WTC11 (cell line): ENCODE measurements at regions not wholly inside any gene's neighbourhood (a gene's known extent, or its start where the extent isn't known, plus 50 kb on each side); places are given as distances from the start of the nearest gene placed in this dataset.

Experiments
- ATAC-seq: fragments of 200-7000 bp; cut with Tn5 transposase; 2 replicates; pipeline ENCODE4 v1.10.0; 2021; ENCODE audit warnings: mild to moderate bottlenecking, moderate library complexity
- CTCF ChIA-PET: fragments of 300-600 bp; sonication (Branson Sonifier 250); formaldehyde crosslinking; loops from one replicate; lab custom pipeline; 2021; ENCODE audit warnings: antibody characterized with exemption; lab: Charles Lee
- POLR2A ChIA-PET: fragments of 350-600 bp; sonication (Branson Sonifier 250); formaldehyde crosslinking; loops from one replicate; lab custom pipeline; 2021; ENCODE audit warnings: antibody characterized with exemption; lab: Charles Lee
- DNase-seq: peaks from one replicate; pipeline ENCODE4 v3.0.0; 2021; ENCODE audit warnings: low spot score
- H3K27ac Mint-ChIP-seq: 2 replicates; pipeline ENCODE4 v1.8.0; 2021; ENCODE audit warnings: mixed read lengths
- H3K27me3 Mint-ChIP-seq: 2 replicates; pipeline ENCODE4 v1.8.0; 2021; ENCODE audit warnings: low read depth, mild to moderate bottlenecking, moderate library complexity, mixed read lengths
- H3K36me3 Mint-ChIP-seq: 2 replicates; pipeline ENCODE4 v1.8.0; 2021; ENCODE audit warnings: mixed read lengths
- H3K4me1 Mint-ChIP-seq: 2 replicates; pipeline ENCODE4 v1.8.0; 2022; ENCODE audit warnings: mixed read lengths
- H3K4me3 Mint-ChIP-seq: 2 replicates; pipeline ENCODE4 v1.8.0; 2021; ENCODE audit warnings: mild to moderate bottlenecking, moderate library complexity, mixed read lengths
- H3K9me3 Mint-ChIP-seq: 2 replicates; pipeline ENCODE4 v1.8.0; 2021; ENCODE audit warnings: mixed read lengths
- CBFB ChIP-seq: sonication (generic); formaldehyde crosslinking; IDR thresholded peaks from 2 replicates; pipeline ENCODE4 v1.8.1; 2022; ENCODE audit warnings: mild to moderate bottlenecking, low read depth, missing genetic modification reagents
- CREB1 ChIP-seq: sonication (generic); formaldehyde crosslinking; IDR thresholded peaks from 2 replicates; pipeline ENCODE4 v1.8.0; 2023; ENCODE audit warnings: mild to moderate bottlenecking, missing genetic modification reagents
- GTF2I ChIP-seq: fragments of 250-450 bp; sonication (Bioruptor Pico); conservative IDR thresholded peaks from 2 replicates; pipeline ENCODE4 v1.4.0; 2021; ENCODE audit warnings: mild to moderate bottlenecking
- TP53 ChIP-seq: sonication (generic); formaldehyde crosslinking; IDR thresholded peaks from 2 replicates; pipeline ENCODE4 v1.8.1; 2023; ENCODE audit warnings: mild to moderate bottlenecking, missing genetic modification reagents
- ZNF121 ChIP-seq: sonication (generic); formaldehyde crosslinking; IDR thresholded peaks from 2 replicates; pipeline ENCODE4 v1.8.0; 2023; ENCODE audit warnings: missing genetic modification reagents
- ZNF138 ChIP-seq: sonication (generic); formaldehyde crosslinking; conservative IDR thresholded peaks from 2 replicates; pipeline ENCODE4 v1.8.1; 2022; ENCODE audit warnings: mild to moderate bottlenecking, moderate library complexity, missing genetic modification reagents
- TF ChIP-seq, protein P1 (sequence below): fragments of 250-450 bp; sonication (Bioruptor Pico); IDR thresholded peaks from 2 replicates; pipeline ENCODE4 v2.1.2; 2022; ENCODE audit warnings: mild to moderate bottlenecking, moderate library complexity
- TF ChIP-seq, protein P2 (sequence below): sonication (generic); formaldehyde crosslinking; IDR thresholded peaks from 2 replicates; pipeline ENCODE4 v1.8.1; 2023; ENCODE audit warnings: mild to moderate bottlenecking, missing genetic modification reagents
- TF ChIP-seq, protein P3 (sequence below): sonication (generic); formaldehyde crosslinking; IDR thresholded peaks from 2 replicates; pipeline ENCODE4 v1.8.0; 2023; ENCODE audit warnings: missing genetic modification reagents, mild to moderate bottlenecking, borderline replicate concordance
- TF ChIP-seq, protein P4 (sequence below): fragments of 250-450 bp; sonication (Bioruptor Pico); IDR thresholded peaks from 2 replicates; pipeline ENCODE4 v1.9.0; 2021; ENCODE audit warnings: mild to moderate bottlenecking, borderline replicate concordance
- TF ChIP-seq, protein P5 (sequence below): sonication (generic); formaldehyde crosslinking; IDR thresholded peaks from 2 replicates; pipeline ENCODE4 v1.8.1; 2022; ENCODE audit warnings: mild to moderate bottlenecking, missing genetic modification reagents, moderate library complexity, borderline replicate concordance
- TF ChIP-seq, protein P6 (sequence below): sonication (generic); formaldehyde crosslinking; IDR thresholded peaks from 2 replicates; pipeline ENCODE4 v1.8.1; 2023; ENCODE audit warnings: mild to moderate bottlenecking, missing genetic modification reagents, moderate library complexity
- TF ChIP-seq, protein P7 (sequence below): sonication (generic); formaldehyde crosslinking; conservative IDR thresholded peaks from 2 replicates; pipeline ENCODE4 v1.8.1; 2023; ENCODE audit warnings: mild to moderate bottlenecking, low read depth, missing genetic modification reagents, moderate library complexity

DNA sequence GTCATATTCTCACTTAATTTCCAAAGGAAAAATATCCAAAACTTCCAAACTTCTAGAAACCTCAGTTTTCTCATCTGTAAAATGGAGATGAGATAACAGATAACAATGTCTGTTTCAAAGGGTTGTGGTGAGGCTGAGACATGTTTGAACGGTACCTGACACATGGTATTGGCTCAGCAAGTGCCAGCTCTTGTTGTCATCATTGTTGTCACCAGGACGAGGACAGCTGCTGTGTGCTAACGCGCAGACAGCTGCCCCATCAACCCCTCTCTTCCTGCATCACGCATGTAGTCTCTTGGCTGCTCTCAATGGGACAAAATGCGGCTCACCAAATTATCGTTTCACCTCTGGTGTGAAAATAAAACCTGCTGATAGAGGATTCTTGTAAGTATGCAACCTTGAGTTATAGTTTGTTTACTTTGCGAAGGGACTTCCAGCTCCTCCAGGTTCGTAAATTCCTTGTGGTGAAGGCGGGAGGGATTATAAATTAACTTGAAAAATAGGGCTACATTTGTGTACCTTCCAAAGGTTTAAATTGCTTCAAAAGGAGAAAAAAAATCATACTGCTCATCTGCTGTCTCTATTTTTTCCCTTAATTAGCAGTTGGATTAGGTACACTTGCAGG is 605.4 kb downstream of the BCL11A start:
- Mint-ChIP-seq H3K27me3 (no peaks in the 10 kb centered on the region), H3K36me3 (no peaks in the 10 kb centered on the region), H3K9me3 (no peaks in the 10 kb centered on the region), H3K4me1 (no peaks in the 10 kb centered on the region), H3K4me3 (no peak overlapping the region), H3K27ac (no peak overlapping the region)
- ChIA-PET POLR2A (interaction anchor here (0.7 kb wide), 1 partner anchor 35 kb away, joined by 5 read pairs; no protein-coding TSS in a partner anchor), CTCF (interaction anchor here (0.7 to 1.0 kb wide), 2 partner anchors 16 to 204 kb away, joined by 3 read pairs; no protein-coding TSS in a partner anchor)
- TF ChIP-seq, protein P1, sequence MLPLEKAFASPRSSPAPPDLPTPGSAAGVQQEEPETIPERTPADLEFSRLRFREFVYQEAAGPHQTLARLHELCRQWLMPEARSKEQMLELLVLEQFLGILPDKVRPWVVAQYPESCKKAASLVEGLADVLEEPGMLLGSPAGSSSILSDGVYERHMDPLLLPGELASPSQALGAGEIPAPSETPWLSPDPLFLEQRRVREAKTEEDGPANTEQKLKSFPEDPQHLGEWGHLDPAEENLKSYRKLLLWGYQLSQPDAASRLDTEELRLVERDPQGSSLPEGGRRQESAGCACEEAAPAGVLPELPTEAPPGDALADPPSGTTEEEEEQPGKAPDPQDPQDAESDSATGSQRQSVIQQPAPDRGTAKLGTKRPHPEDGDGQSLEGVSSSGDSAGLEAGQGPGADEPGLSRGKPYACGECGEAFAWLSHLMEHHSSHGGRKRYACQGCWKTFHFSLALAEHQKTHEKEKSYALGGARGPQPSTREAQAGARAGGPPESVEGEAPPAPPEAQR = no peak
- TF ChIP-seq CREB1 (CRISPR knock-in tag) = no peak
- TF ChIP-seq, protein P2, sequence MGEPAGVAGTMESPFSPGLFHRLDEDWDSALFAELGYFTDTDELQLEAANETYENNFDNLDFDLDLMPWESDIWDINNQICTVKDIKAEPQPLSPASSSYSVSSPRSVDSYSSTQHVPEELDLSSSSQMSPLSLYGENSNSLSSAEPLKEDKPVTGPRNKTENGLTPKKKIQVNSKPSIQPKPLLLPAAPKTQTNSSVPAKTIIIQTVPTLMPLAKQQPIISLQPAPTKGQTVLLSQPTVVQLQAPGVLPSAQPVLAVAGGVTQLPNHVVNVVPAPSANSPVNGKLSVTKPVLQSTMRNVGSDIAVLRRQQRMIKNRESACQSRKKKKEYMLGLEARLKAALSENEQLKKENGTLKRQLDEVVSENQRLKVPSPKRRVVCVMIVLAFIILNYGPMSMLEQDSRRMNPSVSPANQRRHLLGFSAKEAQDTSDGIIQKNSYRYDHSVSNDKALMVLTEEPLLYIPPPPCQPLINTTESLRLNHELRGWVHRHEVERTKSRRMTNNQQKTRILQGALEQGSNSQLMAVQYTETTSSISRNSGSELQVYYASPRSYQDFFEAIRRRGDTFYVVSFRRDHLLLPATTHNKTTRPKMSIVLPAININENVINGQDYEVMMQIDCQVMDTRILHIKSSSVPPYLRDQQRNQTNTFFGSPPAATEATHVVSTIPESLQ (CRISPR knock-in tag) = no peak
- TF ChIP-seq, protein P3, sequence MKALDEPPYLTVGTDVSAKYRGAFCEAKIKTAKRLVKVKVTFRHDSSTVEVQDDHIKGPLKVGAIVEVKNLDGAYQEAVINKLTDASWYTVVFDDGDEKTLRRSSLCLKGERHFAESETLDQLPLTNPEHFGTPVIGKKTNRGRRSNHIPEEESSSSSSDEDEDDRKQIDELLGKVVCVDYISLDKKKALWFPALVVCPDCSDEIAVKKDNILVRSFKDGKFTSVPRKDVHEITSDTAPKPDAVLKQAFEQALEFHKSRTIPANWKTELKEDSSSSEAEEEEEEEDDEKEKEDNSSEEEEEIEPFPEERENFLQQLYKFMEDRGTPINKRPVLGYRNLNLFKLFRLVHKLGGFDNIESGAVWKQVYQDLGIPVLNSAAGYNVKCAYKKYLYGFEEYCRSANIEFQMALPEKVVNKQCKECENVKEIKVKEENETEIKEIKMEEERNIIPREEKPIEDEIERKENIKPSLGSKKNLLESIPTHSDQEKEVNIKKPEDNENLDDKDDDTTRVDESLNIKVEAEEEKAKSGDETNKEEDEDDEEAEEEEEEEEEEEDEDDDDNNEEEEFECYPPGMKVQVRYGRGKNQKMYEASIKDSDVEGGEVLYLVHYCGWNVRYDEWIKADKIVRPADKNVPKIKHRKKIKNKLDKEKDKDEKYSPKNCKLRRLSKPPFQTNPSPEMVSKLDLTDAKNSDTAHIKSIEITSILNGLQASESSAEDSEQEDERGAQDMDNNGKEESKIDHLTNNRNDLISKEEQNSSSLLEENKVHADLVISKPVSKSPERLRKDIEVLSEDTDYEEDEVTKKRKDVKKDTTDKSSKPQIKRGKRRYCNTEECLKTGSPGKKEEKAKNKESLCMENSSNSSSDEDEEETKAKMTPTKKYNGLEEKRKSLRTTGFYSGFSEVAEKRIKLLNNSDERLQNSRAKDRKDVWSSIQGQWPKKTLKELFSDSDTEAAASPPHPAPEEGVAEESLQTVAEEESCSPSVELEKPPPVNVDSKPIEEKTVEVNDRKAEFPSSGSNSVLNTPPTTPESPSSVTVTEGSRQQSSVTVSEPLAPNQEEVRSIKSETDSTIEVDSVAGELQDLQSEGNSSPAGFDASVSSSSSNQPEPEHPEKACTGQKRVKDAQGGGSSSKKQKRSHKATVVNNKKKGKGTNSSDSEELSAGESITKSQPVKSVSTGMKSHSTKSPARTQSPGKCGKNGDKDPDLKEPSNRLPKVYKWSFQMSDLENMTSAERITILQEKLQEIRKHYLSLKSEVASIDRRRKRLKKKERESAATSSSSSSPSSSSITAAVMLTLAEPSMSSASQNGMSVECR (CRISPR knock-in tag) = no peak
- TF ChIP-seq, protein P4, sequence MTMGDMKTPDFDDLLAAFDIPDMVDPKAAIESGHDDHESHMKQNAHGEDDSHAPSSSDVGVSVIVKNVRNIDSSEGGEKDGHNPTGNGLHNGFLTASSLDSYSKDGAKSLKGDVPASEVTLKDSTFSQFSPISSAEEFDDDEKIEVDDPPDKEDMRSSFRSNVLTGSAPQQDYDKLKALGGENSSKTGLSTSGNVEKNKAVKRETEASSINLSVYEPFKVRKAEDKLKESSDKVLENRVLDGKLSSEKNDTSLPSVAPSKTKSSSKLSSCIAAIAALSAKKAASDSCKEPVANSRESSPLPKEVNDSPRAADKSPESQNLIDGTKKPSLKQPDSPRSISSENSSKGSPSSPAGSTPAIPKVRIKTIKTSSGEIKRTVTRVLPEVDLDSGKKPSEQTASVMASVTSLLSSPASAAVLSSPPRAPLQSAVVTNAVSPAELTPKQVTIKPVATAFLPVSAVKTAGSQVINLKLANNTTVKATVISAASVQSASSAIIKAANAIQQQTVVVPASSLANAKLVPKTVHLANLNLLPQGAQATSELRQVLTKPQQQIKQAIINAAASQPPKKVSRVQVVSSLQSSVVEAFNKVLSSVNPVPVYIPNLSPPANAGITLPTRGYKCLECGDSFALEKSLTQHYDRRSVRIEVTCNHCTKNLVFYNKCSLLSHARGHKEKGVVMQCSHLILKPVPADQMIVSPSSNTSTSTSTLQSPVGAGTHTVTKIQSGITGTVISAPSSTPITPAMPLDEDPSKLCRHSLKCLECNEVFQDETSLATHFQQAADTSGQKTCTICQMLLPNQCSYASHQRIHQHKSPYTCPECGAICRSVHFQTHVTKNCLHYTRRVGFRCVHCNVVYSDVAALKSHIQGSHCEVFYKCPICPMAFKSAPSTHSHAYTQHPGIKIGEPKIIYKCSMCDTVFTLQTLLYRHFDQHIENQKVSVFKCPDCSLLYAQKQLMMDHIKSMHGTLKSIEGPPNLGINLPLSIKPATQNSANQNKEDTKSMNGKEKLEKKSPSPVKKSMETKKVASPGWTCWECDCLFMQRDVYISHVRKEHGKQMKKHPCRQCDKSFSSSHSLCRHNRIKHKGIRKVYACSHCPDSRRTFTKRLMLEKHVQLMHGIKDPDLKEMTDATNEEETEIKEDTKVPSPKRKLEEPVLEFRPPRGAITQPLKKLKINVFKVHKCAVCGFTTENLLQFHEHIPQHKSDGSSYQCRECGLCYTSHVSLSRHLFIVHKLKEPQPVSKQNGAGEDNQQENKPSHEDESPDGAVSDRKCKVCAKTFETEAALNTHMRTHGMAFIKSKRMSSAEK (CRISPR knock-in tag) = no peak
- TF ChIP-seq, protein P5, sequence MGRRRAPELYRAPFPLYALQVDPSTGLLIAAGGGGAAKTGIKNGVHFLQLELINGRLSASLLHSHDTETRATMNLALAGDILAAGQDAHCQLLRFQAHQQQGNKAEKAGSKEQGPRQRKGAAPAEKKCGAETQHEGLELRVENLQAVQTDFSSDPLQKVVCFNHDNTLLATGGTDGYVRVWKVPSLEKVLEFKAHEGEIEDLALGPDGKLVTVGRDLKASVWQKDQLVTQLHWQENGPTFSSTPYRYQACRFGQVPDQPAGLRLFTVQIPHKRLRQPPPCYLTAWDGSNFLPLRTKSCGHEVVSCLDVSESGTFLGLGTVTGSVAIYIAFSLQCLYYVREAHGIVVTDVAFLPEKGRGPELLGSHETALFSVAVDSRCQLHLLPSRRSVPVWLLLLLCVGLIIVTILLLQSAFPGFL (CRISPR knock-in tag) = no peak
- TF ChIP-seq, protein P6, sequence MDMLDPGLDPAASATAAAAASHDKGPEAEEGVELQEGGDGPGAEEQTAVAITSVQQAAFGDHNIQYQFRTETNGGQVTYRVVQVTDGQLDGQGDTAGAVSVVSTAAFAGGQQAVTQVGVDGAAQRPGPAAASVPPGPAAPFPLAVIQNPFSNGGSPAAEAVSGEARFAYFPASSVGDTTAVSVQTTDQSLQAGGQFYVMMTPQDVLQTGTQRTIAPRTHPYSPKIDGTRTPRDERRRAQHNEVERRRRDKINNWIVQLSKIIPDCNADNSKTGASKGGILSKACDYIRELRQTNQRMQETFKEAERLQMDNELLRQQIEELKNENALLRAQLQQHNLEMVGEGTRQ (CRISPR knock-in tag) = no peak
- no peak for TF ChIP-seq GTF2I (CRISPR knock-in tag)
- no peak for TF ChIP-seq TP53 (CRISPR knock-in tag)
- no peak for TF ChIP-seq ZNF121 (CRISPR knock-in tag)
- no peak for TF ChIP-seq CBFB (CRISPR knock-in tag)
- TF ChIP-seq ZNF138 = no peak
- TF ChIP-seq, protein P7, sequence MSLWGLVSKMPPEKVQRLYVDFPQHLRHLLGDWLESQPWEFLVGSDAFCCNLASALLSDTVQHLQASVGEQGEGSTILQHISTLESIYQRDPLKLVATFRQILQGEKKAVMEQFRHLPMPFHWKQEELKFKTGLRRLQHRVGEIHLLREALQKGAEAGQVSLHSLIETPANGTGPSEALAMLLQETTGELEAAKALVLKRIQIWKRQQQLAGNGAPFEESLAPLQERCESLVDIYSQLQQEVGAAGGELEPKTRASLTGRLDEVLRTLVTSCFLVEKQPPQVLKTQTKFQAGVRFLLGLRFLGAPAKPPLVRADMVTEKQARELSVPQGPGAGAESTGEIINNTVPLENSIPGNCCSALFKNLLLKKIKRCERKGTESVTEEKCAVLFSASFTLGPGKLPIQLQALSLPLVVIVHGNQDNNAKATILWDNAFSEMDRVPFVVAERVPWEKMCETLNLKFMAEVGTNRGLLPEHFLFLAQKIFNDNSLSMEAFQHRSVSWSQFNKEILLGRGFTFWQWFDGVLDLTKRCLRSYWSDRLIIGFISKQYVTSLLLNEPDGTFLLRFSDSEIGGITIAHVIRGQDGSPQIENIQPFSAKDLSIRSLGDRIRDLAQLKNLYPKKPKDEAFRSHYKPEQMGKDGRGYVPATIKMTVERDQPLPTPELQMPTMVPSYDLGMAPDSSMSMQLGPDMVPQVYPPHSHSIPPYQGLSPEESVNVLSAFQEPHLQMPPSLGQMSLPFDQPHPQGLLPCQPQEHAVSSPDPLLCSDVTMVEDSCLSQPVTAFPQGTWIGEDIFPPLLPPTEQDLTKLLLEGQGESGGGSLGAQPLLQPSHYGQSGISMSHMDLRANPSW (CRISPR knock-in tag) = no peak
- no peak for DNase-seq
- no peak for ATAC-seq
